WTC11 (cell line): ENCODE measurements at regions not wholly inside any gene's neighbourhood (a gene's known extent, or its start where the extent isn't known, plus 50 kb on each side); places are given as distances from the start of the nearest gene placed in this dataset.

Experiments
- CTCF ChIP-seq: fragments of 200-600 bp; IDR thresholded peaks from 2 replicates; pipeline ENCODE4 v1.8.0; 2022; ENCODE audit warnings: antibody characterized with exemption
- ETV6 ChIP-seq: sonication (generic); formaldehyde crosslinking; IDR thresholded peaks from 2 replicates; pipeline ENCODE4 v1.8.1; 2022; ENCODE audit warnings: mild to moderate bottlenecking, missing genetic modification reagents
- JUN ChIP-seq: sonication (generic); formaldehyde crosslinking; IDR thresholded peaks from 2 replicates; pipeline ENCODE4 v1.8.0; 2023; ENCODE audit warnings: mild to moderate bottlenecking, missing genetic modification reagents
- NR3C1 ChIP-seq: sonication (generic); formaldehyde crosslinking; conservative IDR thresholded peaks from 2 replicates; pipeline ENCODE4 v1.8.1; 2023; ENCODE audit warnings: low read depth, mild to moderate bottlenecking, missing genetic modification reagents
- ZBTB21 ChIP-seq: sonication (generic); formaldehyde crosslinking; IDR thresholded peaks from 2 replicates; pipeline ENCODE4 v1.8.1; 2023; ENCODE audit warnings: mild to moderate bottlenecking, missing genetic modification reagents, borderline replicate concordance
- TF ChIP-seq, protein P1 (sequence below): sonication (generic); formaldehyde crosslinking; IDR thresholded peaks from 2 replicates; pipeline ENCODE4 v1.8.1; 2022; ENCODE audit warnings: missing genetic modification reagents, borderline replicate concordance
- TF ChIP-seq, protein P2 (sequence below): sonication (generic); formaldehyde crosslinking; IDR thresholded peaks from 2 replicates; pipeline ENCODE4 v1.8.1; 2022; ENCODE audit warnings: mild to moderate bottlenecking, missing genetic modification reagents, moderate library complexity, borderline replicate concordance

DNA sequence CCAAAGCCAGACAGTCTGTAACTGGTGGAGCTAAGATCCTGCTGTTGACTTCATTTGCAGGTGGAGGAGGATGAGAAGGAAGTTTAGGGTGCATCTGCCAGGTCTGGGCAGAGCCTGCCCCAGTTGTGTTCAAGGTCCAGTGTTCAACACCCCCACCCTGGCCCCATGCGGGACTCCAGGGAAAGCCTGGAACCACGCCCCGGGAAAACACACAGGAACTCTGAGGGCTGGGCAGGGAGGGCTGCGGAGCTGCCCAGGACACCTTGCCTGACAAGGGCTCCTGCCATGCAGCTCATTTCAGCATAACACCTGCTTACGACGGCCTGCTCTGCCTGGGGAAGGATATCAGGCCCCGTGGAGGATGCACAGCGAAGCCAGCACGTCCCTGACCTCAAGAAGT, 286.3 kb downstream of the XXYLT1 start:
- no peak for TF ChIP-seq ETV6 (CRISPR knock-in tag)
- no peak for TF ChIP-seq CTCF
- no peak for TF ChIP-seq ZBTB21 (CRISPR knock-in tag)
- no peak for TF ChIP-seq JUN
- TF ChIP-seq, protein P1, sequence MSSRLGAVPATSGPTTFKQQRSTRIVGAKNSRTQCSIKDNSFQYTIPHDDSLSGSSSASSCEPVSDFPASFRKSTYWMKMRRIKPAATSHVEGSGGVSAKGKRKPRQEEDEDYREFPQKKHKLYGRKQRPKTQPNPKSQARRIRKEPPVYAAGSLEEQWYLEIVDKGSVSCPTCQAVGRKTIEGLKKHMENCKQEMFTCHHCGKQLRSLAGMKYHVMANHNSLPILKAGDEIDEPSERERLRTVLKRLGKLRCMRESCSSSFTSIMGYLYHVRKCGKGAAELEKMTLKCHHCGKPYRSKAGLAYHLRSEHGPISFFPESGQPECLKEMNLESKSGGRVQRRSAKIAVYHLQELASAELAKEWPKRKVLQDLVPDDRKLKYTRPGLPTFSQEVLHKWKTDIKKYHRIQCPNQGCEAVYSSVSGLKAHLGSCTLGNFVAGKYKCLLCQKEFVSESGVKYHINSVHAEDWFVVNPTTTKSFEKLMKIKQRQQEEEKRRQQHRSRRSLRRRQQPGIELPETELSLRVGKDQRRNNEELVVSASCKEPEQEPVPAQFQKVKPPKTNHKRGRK (CRISPR knock-in tag): no peak
- TF ChIP-seq, protein P2, sequence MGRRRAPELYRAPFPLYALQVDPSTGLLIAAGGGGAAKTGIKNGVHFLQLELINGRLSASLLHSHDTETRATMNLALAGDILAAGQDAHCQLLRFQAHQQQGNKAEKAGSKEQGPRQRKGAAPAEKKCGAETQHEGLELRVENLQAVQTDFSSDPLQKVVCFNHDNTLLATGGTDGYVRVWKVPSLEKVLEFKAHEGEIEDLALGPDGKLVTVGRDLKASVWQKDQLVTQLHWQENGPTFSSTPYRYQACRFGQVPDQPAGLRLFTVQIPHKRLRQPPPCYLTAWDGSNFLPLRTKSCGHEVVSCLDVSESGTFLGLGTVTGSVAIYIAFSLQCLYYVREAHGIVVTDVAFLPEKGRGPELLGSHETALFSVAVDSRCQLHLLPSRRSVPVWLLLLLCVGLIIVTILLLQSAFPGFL (CRISPR knock-in tag): no peak
- TF ChIP-seq NR3C1: no peak
